DMS153 treated with DMSO at 0.1 percent for 48 hours (cell line): ENCODE measurements at regions not wholly inside any gene's neighbourhood (a gene's known extent, or its start where the extent isn't known, plus 50 kb on each side); places are given as distances from the start of the nearest gene placed in this dataset.
A peak's percentile ranks its signal among the peaks of the same experiment; 100 is the strongest.
"Not testable (repeated sequence)": the region's sequence is repeated elsewhere in the genome, so short reads cannot be mapped to it uniquely, and the experiment has no call there.

Experiments used
- DNase-seq: peaks from one replicate; lab custom pipeline; 2025; ENCODE audit not compliant: unreplicated experiment; lab: John Stamatoyannopoulos, UW

GRCh38 chr18:8499810-8500675 is 109.2 kb upstream of the RAB12 start:
- DNase-seq: no peak

- peak; percentile 43 for DNase-seq
Measured at GRCh38 chr18:8501044-8501443, 108.2 kb upstream of the RAB12 start.

DNA sequence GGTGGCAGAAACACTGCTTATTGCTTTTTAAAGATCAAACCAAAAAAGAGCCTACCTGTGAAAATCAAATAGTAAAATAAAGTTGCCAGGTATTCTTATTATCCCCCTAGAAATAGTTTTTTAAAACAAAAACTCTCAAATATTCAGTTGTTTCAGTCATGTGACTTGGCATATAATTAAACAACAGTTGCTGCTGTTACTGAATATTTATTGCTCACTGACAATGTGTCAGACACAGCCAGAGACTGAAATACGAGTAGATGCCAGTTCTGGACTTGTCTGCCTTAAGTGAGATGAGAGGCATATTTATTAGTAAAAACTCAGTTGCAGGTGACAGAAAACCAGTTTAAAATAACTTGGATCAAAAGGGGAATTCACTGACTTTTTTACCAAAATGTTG is 106.0 kb upstream of the RAB12 start:
- no peak for DNase-seq

DNA sequence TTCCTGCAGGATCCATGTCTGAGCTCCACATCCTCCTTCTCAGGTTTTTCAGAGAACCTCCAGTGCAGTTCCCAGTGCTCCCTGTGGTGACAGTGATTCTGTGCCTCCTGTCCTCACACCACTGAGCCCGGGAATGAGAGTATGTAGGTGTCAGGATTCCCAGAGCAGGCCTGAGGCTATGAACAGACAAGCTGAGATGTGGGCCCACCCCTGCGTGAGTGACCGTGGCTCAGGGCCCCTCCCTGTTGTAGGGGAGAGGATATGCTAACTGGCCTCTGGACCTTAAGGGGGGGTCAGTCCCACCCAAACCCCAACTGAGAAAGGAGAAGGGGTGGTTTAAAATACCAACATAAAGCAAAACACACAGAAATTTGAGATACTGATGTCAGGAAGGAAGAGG is 104.8 kb upstream of the RAB12 start:
- no peak for DNase-seq

GRCh38 chr18:8504880-8505435 is 104.3 kb upstream of the RAB12 start:
- no peak for DNase-seq

DNA sequence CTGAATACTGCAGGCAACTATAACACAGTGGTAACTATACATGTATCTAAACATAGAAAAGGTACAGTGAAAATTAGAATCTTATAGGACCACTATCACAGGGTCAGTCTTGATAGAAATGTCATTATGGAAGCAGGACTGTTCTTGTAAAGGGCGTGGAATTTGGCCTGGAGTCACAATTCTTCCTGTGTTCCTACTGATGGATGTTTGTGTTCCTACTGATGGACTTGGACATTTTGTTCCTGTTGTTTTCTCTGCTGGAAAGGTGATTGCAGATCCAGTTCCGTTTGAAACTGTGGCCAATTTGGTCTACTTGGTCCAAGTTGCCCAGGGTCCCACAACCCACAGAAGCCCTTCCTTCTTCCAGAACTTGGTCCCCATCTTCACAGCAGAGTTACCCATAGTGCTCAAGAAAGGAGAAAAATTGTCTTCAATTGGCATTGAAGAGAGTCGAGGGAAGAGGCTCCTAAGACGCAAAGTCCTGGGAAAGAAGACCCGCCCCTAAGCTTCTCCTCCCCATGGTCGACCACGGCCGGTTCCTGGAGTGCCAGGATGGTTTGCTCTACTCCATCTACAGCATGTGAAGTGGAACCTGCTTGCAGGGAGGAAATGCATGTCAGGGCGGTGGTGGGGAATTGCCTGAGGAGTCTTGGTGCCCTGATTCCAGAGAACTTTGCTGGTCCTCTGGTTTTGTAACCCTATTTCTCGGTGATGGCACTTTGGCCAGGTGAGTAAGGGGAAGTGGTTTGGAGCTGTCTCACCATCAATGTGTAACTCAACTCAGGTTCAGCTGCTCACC is 102.8 kb upstream of the RAB12 start:
- DNase-seq: no peak

GRCh38 chr18:8507361-8507760 is 101.9 kb upstream of the RAB12 start:
- DNase-seq: no peak

GRCh38 chr18:8507915-8508705 is 101.1 kb upstream of the RAB12 start:
- DNase-seq: no peak

DNA sequence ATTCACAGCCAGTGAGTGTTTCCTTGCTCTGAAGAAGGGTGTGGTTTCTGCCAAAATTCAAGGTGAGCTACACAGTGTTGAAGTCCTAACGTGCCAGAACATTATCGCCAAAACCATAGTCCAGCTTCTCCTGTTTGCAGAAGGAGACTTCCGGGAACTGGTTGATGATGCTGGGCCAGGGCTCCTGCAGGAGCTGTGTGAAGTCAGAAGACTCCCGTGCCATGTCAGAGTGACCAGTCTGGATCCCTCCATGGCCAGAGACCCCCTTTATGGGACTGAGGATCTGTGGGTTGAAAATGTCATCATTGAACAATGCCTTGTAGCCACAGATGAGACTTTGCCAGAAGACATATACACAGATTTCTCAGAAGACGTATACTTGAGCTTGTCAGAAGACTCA is 96.0 kb upstream of the RAB12 start:
- no peak for DNase-seq

GRCh38 chr18:8514409-8514808 is 94.8 kb upstream of the RAB12 start:
- DNase-seq: no peak

DNA sequence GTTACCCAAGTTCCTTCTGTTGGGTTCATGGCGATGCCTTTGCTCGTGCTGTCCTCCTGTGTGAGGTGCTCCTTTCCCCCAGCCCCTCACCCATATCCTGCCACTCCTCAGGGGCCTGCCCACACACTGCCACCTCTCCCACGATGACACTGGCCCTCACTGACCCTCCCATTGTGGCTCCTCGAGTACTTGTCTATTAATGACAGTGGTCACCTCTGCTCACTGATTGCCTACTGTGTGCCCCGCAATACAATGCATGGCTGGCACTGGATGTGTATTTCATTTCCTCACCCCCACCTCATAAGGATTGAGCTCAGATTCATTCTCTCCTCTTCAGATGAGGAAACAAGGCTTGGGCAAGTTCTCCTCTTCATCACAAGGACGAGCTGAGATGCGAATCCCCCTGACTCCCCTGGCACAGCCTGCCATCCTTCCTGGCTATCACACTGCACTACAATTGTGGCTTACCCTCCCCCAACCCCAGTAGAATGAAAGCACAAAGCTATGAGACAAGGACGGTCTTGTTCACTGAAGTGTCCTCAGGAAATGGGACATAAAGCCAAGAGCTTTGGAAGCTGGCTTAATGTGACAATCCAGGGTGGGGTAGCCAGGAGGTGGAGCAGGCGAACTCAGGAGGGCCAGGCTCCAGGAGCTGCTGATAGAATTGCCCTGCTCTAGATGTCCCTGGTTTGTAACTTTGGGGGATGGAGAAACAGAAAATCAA is 93.9 kb upstream of the RAB12 start:
- DNase-seq: no peak

DNA sequence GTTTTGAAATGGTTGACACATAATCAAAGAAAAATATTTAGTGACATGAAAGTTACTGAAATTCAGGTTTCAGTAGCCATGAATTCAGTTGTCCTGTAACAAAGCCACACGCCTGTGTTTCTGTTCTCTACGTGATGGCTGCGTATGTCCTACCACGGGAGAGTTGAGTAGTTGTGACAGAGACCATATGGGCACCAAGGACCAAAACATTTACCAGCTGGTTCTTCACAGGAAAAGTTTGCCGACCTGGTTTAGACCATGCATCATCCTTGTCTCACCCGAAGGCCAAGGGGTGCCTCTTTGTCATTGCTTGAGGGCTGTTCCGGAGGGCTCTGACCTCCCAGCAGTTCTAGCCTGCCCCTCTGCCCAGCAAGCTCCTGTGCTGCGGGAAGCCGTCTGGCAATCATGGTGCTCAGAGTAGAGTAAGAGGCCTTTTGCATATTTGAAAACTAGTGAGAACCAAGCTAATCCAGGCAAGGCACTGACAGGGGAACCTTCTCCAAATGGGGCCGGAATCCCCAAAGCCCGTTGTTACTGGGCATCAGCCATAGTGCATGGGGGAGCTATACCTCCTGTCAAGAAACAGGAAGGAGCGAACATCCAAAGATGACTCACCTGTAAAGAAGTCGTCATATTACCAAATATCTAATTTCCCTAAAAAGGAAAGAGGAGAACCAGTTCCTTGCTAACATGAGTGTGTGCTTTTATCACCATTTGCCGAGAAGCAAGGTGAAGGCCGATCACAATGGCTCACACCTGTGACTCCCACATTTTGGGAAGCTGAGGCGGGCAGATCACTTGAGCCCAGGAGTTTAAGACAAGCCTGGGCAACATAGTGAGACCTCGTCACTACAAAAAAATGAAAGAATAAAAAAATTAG is 92.6 kb upstream of the RAB12 start:
- DNase-seq: no peak

- DNase-seq: no peak
Measured at GRCh38 chr18:8517276-8517675, 92.0 kb upstream of the RAB12 start.

GRCh38 chr18:8519102-8519501 is 90.1 kb upstream of the RAB12 start:
- DNase-seq: no peak

GRCh38 chr18:8520266-8520665 is 89.0 kb upstream of the RAB12 start:
- no peak for DNase-seq

GRCh38 chr18:8522756-8523155 is 86.5 kb upstream of the RAB12 start:
- DNase-seq: no peak

DNA sequence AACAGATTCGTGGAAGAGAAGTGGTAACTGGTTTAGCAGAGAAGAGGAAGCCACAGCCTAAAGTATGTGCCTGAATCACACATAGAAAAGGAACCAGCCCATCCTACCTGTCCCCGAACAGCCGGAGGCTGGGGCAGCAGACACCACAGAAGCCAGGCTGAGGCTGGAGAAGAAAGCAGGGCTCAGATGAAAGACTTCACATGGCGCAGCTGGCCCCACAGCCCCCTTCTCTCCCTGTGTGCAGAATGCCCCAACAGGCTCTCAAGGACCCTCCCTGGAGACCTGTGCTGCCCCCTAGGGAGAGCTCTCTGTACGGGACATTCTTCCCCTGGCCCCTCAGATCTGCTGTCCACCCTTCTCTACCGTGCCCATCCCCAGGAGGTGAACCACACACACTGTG is 83.5 kb upstream of the RAB12 start:
- no peak for DNase-seq

DNA sequence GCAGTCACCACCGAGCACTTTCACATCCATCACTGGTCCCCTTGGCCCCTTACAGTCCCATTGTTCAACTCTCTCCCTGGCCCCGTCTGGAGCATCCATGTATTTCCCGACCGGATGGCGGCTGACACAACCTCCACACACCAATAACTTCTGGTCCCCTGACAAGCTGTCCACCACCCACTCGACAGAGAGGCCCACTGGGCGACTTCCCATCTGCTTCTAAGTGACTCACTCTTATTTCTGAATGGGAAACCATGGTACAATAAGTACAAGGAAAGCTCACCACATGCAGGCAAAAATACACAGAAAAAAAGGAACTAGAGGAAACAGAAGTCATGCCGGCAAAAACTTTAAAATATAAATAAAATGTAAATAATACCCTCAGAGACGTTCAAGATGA is 82.9 kb upstream of the RAB12 start:
- no peak for DNase-seq

DNA sequence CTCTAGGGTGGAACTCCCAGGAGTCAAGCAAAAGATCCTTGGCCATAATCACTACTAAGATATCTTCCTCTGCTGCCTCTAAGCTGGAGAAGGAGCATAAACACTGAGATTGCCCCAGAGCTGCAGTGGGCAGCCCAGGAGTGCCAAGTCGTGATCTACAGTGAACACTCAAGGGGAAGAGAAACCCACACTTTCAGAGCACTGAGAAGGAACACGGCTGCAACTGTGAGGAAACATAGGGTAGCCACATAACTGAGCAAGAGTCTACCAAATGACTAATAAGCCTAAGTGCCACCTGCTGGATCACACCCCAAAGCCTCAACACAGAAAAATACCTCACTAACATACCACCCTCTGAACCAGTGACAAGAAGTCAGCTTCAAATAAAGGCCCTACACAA is 79.6 kb upstream of the RAB12 start:
- no peak for DNase-seq

GRCh38 chr18:8531084-8531483 is 78.2 kb upstream of the RAB12 start:
- DNase-seq: not testable (repeated sequence)
